Neutrophil (primary cell): ENCODE measurements at regions not wholly inside any gene's neighbourhood (a gene's known extent, or its start where the extent isn't known, plus 50 kb on each side); places are given as distances from the start of the nearest gene placed in this dataset.

Source experiments
- H3K27ac ChIP-seq: fragments of 200-600 bp; sonication (generic); 2 replicates; pipeline ENCODE4 v1.5.1; 2016; ENCODE audit warnings: mild to moderate bottlenecking, moderate library complexity
- H3K27me3 ChIP-seq: fragments of 200-600 bp; sonication (generic); 2 replicates; pipeline ENCODE4 v1.6.0; 2016; ENCODE audit warnings: mild to moderate bottlenecking
- H3K36me3 ChIP-seq: fragments of 200-600 bp; sonication (generic); 2 replicates; pipeline ENCODE4 v1.5.1; 2017
- H3K4me1 ChIP-seq, 2 experiments: fragments of 200-600 bp in 1 of 2; sonication (generic) in 1 of 2; 1 replicate in 1 of 2; 2 replicates in 1 of 2; pipeline versions ENCODE4 v1.5.1 to v1.6.1; 2013 to 2016; ENCODE audit warnings: low read depth in 1 of 2, low read length in 1 of 2, mild to moderate bottlenecking in 1 of 2, moderate library complexity in 1 of 2; ENCODE audit not compliant: control insufficient read depth in 1 of 2, insufficient read depth in 1 of 2
- H3K4me3 ChIP-seq, 2 experiments: fragments of 200-600 bp in 1 of 2; sonication (generic) in 1 of 2; 1 replicate in 1 of 2; 2 replicates in 1 of 2; pipeline ENCODE4 v1.5.1; 2013 to 2016; ENCODE audit warnings: low read depth in 1 of 2, low read length in 1 of 2, mild to moderate bottlenecking in 1 of 2, moderate library complexity in 1 of 2
- H3K9me3 ChIP-seq: fragments of 200-600 bp; sonication (generic); 2 replicates; pipeline ENCODE4 v1.5.1; 2016
- TF ChIP-seq, protein P1 (sequence below): fragments of 200-600 bp; sonication (generic); IDR thresholded peaks from 2 replicates; pipeline ENCODE4 v1.5.1; 2016; ENCODE audit warnings: antibody characterized with exemption

DNA sequence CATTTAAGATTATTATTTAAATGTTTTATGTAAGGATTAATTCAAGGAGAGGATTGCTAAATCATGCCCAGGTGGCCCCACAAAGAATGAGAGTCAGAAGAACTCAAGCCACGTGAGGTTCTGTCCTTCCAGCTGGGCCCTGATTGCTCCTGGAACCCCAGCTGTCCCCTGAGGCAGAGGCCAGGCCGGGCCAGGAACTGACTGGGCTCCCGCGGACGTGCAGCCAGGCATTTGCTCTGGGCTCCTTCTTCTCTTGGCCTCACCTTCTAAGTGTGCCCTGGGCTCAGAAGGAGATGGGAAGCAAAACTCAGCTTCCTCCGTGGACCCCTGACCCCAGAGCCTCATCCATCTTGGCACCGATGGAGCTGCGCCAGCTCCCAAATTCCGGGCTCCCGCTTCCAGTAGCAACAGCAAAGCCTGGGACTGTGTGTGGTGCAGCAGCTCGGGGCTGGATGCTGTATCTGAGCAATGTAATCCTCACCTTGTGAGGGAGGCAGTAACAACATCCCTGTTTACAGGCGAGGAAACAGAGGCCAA, 250.6 kb upstream of the PPP2R2D start:
- H3K4me1 ChIP-seq: no peaks in the 10 kb centered on the region
- no peak overlapping the region for H3K27ac ChIP-seq
- no peaks in the 10 kb centered on the region for H3K9me3 ChIP-seq
- no peaks in the 10 kb centered on the region for H3K36me3 ChIP-seq
- no peak overlapping the region for H3K4me3 ChIP-seq
- peaks cover 32% of the 10 kb centered on the region for H3K27me3 ChIP-seq
- TF ChIP-seq, protein P1, sequence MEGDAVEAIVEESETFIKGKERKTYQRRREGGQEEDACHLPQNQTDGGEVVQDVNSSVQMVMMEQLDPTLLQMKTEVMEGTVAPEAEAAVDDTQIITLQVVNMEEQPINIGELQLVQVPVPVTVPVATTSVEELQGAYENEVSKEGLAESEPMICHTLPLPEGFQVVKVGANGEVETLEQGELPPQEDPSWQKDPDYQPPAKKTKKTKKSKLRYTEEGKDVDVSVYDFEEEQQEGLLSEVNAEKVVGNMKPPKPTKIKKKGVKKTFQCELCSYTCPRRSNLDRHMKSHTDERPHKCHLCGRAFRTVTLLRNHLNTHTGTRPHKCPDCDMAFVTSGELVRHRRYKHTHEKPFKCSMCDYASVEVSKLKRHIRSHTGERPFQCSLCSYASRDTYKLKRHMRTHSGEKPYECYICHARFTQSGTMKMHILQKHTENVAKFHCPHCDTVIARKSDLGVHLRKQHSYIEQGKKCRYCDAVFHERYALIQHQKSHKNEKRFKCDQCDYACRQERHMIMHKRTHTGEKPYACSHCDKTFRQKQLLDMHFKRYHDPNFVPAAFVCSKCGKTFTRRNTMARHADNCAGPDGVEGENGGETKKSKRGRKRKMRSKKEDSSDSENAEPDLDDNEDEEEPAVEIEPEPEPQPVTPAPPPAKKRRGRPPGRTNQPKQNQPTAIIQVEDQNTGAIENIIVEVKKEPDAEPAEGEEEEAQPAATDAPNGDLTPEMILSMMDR: no peak

DNA sequence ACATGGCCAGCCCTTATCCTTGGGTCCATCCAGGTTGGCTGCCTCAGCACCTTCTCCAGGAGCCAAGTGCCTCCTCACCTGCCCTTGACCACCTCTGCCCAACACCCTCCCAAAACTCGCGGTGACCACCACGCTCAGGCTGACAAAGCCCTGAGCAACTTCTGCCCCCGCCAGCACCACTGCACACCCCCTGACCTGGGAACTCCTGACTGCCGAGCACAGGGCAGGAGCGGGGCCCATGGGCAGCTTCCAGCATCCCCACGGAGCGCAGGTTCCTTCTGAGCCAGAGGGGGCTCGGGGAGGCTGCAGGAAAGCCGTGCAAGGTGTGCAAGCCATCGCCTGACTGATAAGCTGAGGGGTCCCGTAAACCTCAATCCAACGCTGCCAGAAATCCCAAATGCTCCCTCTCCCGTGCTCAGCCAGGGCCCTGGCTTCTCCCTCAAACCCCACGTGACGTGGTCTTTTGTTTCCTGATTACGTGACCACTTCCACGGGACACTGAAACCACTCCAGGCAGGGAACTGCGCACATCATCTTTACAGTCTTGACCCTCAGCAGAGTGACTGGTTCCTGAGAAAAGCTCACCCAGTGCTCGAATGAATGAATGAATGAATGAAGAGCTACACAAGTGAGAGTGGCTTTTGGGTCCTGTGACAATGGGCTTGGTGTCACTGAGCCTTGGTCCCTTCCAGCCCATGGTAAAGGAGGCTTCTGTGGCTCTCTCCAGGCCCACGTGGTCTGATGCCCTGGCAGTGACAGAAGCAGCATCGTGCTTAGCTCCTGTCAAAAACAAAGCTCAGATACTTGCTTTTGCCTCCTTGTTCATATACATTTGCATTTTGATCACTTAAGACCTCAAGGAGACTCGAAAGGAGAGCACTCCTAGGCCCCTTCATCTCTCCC, 249.8 kb upstream of the PPP2R2D start:
- H3K4me3 ChIP-seq: no peak overlapping the region
- no peaks in the 10 kb centered on the region for H3K9me3 ChIP-seq
- peaks cover 32% of the 10 kb centered on the region for H3K27me3 ChIP-seq
- TF ChIP-seq, protein P1: no peak
- H3K4me1 ChIP-seq: no peaks in the 10 kb centered on the region
- H3K36me3 ChIP-seq: no peaks in the 10 kb centered on the region
- no peak overlapping the region for H3K27ac ChIP-seq

DNA sequence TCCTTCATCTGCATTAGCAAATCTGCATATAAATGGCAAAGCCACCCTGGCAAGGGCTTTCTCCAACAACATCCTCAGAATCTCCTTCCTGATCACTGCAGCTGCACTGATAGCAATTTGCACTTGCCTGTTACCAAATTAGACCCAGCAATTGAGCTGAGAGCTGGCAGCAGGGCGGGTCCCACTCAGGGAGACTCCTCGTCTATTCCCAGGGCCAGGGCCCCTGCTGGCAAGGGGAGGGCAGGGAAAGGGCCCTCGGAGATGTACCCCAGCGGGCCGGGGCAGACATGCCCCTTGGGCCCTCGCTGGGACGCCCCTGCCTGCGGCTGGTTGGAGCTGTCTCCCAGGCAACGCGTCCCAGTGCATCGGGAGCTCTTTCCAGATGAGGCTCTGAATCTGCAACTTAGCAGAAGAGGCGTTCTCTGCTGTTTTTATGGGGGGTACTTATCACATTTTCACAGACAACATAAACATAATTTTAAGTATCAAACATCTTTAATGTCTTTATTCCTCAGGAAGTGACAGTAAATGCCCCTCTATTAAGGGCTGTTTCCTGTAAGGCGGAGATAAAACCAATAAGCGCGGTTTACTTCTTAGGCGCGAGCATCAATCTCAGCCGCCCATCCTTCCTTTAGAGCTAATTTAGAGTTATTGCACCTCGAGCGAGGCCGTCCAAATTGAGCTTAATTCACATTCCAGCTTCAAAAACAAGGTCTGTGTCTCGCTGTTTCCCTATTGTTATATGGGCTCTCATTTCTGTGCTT, 249.0 kb upstream of the PPP2R2D start:
- no peaks in the 10 kb centered on the region for H3K36me3 ChIP-seq
- H3K27ac ChIP-seq: no peak overlapping the region
- TF ChIP-seq, protein P1: no peak

DNA sequence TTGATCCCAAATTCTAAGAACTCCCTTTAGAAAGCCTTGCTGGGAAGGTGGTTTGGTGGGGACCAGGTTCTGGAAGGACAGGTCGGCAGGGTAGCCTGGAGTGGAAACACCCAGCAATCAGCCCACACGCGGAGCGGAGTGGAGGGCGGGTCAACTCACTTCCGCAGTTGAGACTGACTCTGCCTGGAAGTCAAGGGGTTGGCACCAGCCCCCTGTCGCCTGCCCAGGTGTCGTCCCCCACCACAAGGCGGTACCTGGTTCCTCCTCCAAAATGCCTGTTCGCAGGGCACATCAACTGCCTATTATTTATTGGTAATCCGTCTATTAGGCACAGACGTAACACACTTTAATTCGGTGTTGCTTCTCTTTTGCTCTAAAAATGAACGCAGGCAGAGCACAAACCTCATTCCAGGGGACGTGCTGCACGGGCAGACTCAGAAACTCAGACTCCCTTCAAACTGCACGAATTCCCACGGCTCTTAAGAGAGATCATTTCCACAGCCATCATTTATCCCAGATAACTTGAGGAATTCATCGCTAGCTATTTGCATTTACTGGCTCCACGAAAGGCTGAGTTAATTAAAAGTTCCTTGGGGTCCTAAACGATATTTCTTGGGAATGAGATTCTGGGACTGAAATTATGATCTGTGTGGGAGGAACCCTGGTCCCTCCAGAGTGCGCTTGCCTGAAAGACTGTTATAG, 248.2 kb upstream of the PPP2R2D start:
- Histone ChIP-seq H3K27me3 (peaks cover 32% of the 10 kb centered on the region), H3K36me3 (no peaks in the 10 kb centered on the region), H3K4me3 (no peak overlapping the region), H3K27ac (no peak overlapping the region), H3K4me1 (no peaks in the 10 kb centered on the region), H3K9me3 (no peaks in the 10 kb centered on the region)
- TF ChIP-seq, protein P1: no peak

More for the DNA sequence above, 249.0 kb upstream of the PPP2R2D start:
- Histone ChIP-seq H3K4me1 (no peaks in the 10 kb centered on the region), H3K9me3 (no peaks in the 10 kb centered on the region), H3K4me3 (no peak overlapping the region), H3K27me3 (peaks cover 32% of the 10 kb centered on the region)

DNA sequence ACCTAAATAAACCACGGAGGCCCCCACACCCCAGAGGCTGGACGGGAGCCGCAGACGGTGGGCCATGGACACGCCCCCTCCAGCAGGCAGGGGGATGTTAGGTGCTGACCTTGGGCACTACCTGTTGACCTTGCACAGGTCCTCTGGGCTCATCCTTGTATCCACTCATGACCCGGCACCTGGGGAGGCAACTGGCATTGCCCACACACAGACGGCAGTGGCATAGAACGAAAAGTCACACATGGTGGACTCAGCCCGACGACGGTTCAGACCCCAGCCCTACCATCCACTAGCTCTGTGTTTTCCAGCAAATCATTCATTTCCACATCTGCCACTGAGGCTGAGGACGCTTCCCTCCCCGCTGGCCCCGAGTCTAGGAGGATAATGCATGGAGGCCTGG, 247.7 kb upstream of the PPP2R2D start:
- H3K4me1 ChIP-seq: no peaks in the 10 kb centered on the region
- no peak overlapping the region for H3K27ac ChIP-seq
- H3K36me3 ChIP-seq: no peaks in the 10 kb centered on the region
- no peak overlapping the region for H3K4me3 ChIP-seq
- no peaks in the 10 kb centered on the region for H3K9me3 ChIP-seq
- peaks cover 32% of the 10 kb centered on the region for H3K27me3 ChIP-seq
- TF ChIP-seq, protein P1: no peak
